ENCODE measurements at regions not wholly inside any gene's neighbourhood (a gene's known extent, or its start where the extent isn't known, plus 50 kb on each side); places are given as distances from the start of the nearest gene placed in this dataset.
"Not testable (repeated sequence)": the region's sequence is repeated elsewhere in the genome, so short reads cannot be mapped to it uniquely, and the experiment has no call there.

GRCh38 chr14:35174342-35174741, 52.0 kb downstream of the PRORP start:
- no peak for DNase-seq

DNA sequence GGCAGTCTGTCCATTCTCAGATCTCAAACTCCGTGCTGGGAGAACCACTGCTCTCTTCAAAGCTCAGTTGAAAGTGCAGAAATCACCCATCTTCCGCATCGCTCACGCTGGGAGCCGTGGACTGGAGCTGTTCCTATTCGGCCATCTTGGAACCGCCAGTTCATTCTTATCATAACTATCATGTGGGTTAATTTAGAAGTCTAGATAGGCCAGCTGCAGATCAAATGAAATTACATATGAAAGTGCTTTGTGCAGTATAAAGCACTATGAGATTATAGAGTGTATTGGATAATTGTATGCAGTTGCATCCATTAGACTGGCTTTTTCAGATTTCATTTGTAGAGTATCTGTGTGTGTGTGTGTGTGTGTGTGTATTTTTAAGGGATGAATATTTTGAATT, 57.8 kb downstream of the PRORP start:
- DNase-seq = no peak

DNA sequence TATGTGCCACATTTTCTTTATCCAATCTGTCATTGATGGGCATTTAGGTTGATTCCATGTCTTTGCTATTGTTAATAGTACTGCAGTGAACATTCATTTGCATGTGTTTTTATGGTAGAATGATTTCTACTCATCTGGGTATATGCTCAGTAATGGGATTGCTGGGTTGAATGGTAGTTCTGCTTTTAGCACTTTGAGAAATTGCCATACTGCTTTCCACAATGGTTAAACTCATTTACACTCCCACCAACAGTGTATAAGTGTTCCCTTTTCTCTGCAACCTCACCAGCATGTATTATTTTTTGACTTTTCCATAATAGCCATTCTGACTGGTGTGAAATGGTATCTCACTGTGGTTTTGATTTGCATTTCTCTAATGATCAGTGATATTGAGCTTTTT, 62.5 kb downstream of the PRORP start:
- DNase-seq = not testable (repeated sequence)

- no peak for DNase-seq
Observed at GRCh38 chr14:35189422-35189821, 67.1 kb downstream of the PRORP start.

DNA sequence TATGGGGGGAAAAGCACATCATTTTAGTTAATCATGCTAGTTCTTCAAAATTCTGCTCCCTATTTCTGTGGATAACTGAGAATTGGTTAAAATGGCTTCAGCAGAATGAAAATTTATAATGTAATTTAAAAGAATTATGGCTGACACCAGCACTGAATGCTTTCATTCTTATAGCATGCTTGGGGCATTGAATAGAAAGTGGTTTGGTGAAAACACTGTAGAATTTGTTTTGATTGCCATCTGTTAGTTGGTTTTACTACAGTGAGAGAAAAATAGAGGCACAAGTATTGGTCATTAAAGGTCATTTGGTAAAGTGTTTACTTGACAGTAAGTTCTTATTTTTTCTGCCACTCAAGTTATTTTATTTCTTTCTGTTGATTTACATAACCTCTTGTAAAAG, 70.8 kb downstream of the PRORP start:
- DNase-seq = no peak

GRCh38 chr14:35194183-35194582, 71.8 kb downstream of the PRORP start:
- not testable (repeated sequence) for DNase-seq

- DNase-seq = no peak
Observed at GRCh38 chr14:35196571-35196970, 74.2 kb downstream of the PRORP start.

- no peak for DNase-seq
Observed at GRCh38 chr14:35197015-35197414, 74.7 kb downstream of the PRORP start.

- no peak for DNase-seq
Observed at GRCh38 chr14:35201066-35201465, 78.7 kb downstream of the PRORP start.

- no peak for DNase-seq
Observed at GRCh38 chr14:35202195-35202594, 79.8 kb downstream of the PRORP start.

GRCh38 chr14:35205737-35206136, 83.4 kb downstream of the PRORP start:
- no peak for DNase-seq

DNA sequence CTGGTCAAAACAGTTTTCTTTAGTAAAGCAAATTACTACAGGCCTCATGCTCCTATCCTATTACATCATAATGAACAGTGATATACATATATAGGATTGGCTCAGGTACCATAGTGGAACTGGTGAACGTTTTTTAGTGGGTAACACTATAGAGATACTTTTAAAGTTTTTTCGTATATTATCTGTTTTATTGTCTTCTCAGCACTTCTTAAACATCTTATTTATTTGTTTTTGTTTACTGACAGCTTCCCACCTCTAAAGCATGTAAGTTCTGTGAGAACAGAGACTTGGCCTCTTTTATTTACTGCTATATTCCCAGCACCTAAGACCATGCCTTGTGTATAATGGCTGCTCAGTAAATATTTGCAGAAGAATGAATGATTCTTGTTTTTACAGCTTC, 81.1 kb upstream of the PSMA6 start:
- DNase-seq = no peak

- no peak for DNase-seq
Observed at GRCh38 chr14:35212471-35213142, 79.6 kb upstream of the PSMA6 start.

DNA sequence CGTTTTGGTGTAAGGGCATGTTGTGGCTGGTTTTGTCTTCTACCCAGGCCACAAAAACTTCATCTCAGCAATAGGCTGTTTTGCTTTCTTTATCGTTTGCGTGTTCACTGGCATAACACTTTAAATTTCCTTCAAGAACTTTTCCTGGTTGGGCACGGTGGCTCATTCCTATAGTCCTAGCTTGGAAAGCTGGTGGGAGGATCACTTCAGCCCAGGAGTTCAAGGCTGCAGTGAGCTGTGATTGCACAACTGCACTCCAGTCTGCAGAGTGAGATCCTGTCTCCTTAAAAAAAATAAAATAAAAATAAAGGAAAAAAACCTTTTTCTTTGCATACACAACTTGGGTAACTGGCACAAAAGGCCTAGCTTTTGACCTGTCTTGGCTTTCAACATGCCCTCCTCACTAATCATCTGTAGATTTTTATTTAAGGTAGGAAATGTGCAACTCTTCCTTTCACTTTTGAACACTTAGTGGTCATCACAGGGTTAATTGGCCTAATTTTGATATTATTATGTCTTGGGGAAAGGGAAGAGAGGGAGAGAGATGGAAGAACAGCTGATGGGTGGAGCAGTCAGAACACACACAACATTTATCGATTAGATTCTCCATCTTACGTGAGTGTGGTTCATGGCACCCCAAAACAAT, 78.9 kb upstream of the PSMA6 start:
- DNase-seq = no peak

- DNase-seq = peak; percentile 17
Observed at GRCh38 chr14:35213869-35214387, 78.3 kb upstream of the PSMA6 start.

DNA sequence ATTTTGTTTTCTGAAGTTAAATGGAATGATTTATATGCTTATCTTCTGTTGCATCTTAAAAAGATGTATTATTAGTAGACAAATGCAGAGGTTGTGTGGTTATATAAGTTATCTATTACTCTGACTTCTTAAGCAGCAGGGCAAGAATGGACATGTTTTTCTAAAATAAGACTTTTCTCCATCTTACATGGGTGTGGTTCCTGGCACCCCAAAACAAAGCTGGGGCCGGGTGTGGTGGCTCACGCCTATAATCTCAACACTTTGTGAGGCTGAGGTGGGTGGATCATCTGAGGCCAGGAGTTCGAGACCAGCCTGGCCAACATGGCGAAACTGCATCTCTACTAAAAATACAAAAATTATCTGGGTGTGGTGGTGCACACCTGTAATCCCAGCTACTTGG, 77.8 kb upstream of the PSMA6 start:
- not testable (repeated sequence) for DNase-seq

DNA sequence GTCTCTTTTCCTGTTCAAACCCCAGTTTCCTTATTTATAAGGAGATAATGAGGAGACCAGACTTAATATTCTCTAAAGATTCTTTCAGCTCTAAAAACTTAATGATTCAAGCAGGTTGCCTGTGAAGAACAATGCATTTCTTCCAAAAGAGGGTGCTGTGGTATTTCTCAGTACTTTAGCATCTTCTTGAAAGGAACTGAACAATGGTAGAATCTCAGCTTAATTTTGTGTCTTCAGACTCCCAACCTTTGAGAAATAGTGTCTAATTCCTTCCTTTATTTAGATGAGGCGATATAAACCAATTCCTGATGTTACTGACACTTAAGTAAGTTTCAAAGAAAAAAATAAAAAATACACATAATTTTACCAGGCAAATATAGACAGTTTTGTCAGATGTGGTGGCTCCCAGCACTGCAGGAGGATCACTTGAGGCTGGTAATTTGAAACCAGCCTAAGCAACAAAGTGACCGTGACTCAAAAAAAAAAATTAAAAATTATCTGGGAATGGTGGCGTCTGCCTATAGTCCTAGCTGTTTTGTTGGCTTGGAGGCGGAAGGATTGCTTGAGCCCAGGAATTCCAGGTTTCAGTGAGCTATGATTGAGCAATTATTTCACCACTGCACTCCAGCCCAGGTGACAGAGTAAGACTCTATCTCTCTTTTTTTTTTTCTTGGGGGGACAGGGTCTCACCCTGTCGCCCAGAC, 76.9 kb upstream of the PSMA6 start:
- peak; percentile 3 for DNase-seq

DNA sequence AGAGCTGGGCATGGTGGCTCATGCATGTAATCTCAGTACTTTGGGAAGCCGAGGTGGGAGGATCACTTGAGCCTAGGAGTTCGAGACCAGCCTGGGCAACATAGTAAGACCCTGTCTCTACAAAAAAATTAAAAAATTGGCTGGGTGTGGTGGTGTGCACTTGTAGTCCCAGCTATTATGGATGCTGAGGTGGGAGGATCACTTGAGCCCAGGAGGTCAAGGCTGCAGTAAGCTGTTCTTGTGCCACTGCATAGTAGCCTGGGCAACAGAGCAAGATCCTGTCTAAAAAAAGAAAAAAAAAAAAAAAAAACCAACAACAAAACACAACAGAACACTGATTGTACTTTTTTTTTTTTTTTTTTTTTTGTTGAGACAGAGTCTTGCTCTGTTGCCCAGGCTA, 74.0 kb upstream of the PSMA6 start:
- not testable (repeated sequence) for DNase-seq

DNA sequence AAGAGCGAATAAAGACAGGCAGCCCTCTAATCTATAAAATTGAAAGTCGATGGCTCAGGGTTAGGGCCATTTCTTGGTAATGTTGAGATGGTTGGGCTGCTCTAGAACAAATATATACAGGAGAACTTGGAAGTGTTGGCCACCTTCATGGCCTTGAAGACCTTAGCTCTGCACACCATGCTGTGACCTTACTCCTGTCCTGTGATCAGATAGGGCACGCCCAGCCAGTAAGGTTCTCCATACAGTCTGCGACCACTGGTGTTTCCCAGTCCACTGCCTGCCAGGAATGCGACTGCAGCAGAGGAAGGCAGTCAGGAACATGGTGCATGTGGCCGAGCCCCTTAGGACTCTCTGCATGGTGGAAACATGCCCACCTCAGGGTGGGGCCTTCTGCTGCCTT, 73.2 kb upstream of the PSMA6 start:
- no peak for DNase-seq

GRCh38 chr14:35220027-35220676, 72.0 kb upstream of the PSMA6 start:
- no peak for DNase-seq

- DNase-seq = no peak
Observed at GRCh38 chr14:35220920-35221319, 71.3 kb upstream of the PSMA6 start.

DNA sequence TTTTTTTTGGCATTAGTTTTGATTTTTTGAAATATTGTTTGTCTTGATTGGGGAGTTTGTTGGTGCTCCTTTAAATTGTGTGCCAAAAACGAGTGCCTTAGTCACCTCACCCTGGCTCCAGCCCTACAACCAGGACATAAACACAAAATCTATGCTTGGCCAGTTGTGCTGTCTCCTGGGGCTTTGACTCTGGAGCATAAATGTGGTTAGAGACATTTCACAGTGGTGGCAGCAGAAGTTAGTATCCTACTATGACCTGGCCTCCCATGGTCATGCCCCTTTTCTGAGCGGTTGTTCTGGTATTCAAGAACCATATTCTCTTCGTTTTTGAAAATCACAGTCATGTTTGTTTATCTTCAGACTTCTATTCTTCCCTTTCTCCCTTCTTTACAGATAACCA, 70.7 kb upstream of the PSMA6 start:
- DNase-seq = no peak

GRCh38 chr14:35222324-35222723, 69.9 kb upstream of the PSMA6 start:
- no peak for DNase-seq
